SK-N-SH treated with all-trans-retinoic acid at 6 μM for 48 hours (cell line): ENCODE measurements at regions not wholly inside any gene's neighbourhood (a gene's known extent, or its start where the extent isn't known, plus 50 kb on each side); places are given as distances from the start of the nearest gene placed in this dataset.

Source experiments
- ATAC-seq: fragments of 200-7000 bp; cut with Tn5 transposase; 3 replicates; pipeline ENCODE4 v1.9.1; 2020; ENCODE audit warnings: mild to moderate bottlenecking, moderate library complexity
- ARNTL ChIP-seq: fragments of 450-650 bp; formaldehyde crosslinking; IDR thresholded peaks from 2 replicates; pipeline ENCODE4 v1.5.0; 2020; ENCODE audit warnings: low read depth, mild to moderate bottlenecking, moderate library complexity, borderline replicate concordance
- BACH2 ChIP-seq: fragments of 250-450 bp; sonication (Bioruptor Pico); IDR thresholded peaks from 2 replicates; pipeline ENCODE4 v1.9.0; 2021; ENCODE audit warnings: mild to moderate bottlenecking, borderline replicate concordance
- CSDC2 ChIP-seq: fragments of 250-450 bp; sonication (Bioruptor Pico); IDR thresholded peaks from 2 replicates; pipeline ENCODE4 v1.5.0; 2020; ENCODE audit warnings: mild to moderate bottlenecking, moderate library complexity
- ESRRG ChIP-seq: fragments of 250-450 bp; sonication (Bioruptor Pico); IDR thresholded peaks from 2 replicates; pipeline ENCODE4 v1.6.1; 2021; ENCODE audit warnings: mild to moderate bottlenecking
- GLIS3 ChIP-seq: fragments of 250-450 bp; sonication (Bioruptor Pico); IDR thresholded peaks from 2 replicates; pipeline ENCODE4 v1.5.0; 2020; ENCODE audit warnings: mild to moderate bottlenecking, moderate library complexity
- OSR1 ChIP-seq: fragments of 250-450 bp; sonication (Bioruptor Pico); IDR thresholded peaks from 2 replicates; pipeline ENCODE4 v1.8.0; 2022; ENCODE audit warnings: moderate library complexity, mild to moderate bottlenecking, inconsistent platforms
- PPARA ChIP-seq: fragments of 250-450 bp; sonication (Bioruptor Pico); IDR thresholded peaks from 2 replicates; pipeline ENCODE4 v1.5.0; 2020; ENCODE audit warnings: mild to moderate bottlenecking, borderline replicate concordance
- RARB ChIP-seq: fragments of 250-450 bp; sonication (Bioruptor Pico); IDR thresholded peaks from 2 replicates; pipeline ENCODE4 v1.8.0; 2021; ENCODE audit warnings: mild to moderate bottlenecking, moderate library complexity
- SNAI2 ChIP-seq: fragments of 250-450 bp; sonication (Bioruptor Pico); IDR thresholded peaks from 2 replicates; pipeline ENCODE4 v1.5.0; 2020; ENCODE audit warnings: mild to moderate bottlenecking, moderate library complexity
- TCF4 ChIP-seq: fragments of 250-450 bp; sonication (Bioruptor Pico); IDR thresholded peaks from 2 replicates; pipeline ENCODE4 v1.8.0; 2021; ENCODE audit warnings: mild to moderate bottlenecking, moderate library complexity, borderline replicate concordance
- TOX ChIP-seq: fragments of 250-450 bp; sonication (Bioruptor Pico); IDR thresholded peaks from 2 replicates; pipeline ENCODE4 v1.8.0; 2021; ENCODE audit warnings: mild to moderate bottlenecking, moderate library complexity, borderline replicate concordance
- ZC3H10 ChIP-seq: fragments of 250-450 bp; sonication (Bioruptor Pico); IDR thresholded peaks from 2 replicates; pipeline ENCODE4 v1.5.1; 2021; ENCODE audit warnings: mild to moderate bottlenecking, moderate library complexity
- ZFP3 ChIP-seq: fragments of 250-450 bp; sonication (Bioruptor Pico); IDR thresholded peaks from 2 replicates; pipeline ENCODE4 v1.5.0; 2020; ENCODE audit warnings: mild to moderate bottlenecking, moderate library complexity
- ZFP30 ChIP-seq: fragments of 450-650 bp; formaldehyde crosslinking; IDR thresholded peaks from 2 replicates; pipeline ENCODE4 v1.5.0; 2022; ENCODE audit warnings: mild to moderate bottlenecking, moderate library complexity
- ZNF70 ChIP-seq: fragments of 450-650 bp; formaldehyde crosslinking; IDR thresholded peaks from 2 replicates; pipeline ENCODE4 v1.5.0; 2020; ENCODE audit warnings: mild to moderate bottlenecking, moderate library complexity
- ZNF8 ChIP-seq: fragments of 450-650 bp; formaldehyde crosslinking; IDR thresholded peaks from 2 replicates; pipeline ENCODE4 v1.5.0; 2020; ENCODE audit warnings: mild to moderate bottlenecking, moderate library complexity
- TF ChIP-seq, protein P1 (sequence below): fragments of 250-450 bp; sonication (Bioruptor Pico); IDR thresholded peaks from 2 replicates; pipeline ENCODE4 v1.5.1; 2020; ENCODE audit warnings: low read depth, mild to moderate bottlenecking, moderate library complexity
- TF ChIP-seq, protein P2 (sequence below): fragments of 250-450 bp; sonication (Bioruptor Pico); IDR thresholded peaks from 2 replicates; pipeline ENCODE4 v1.8.0; 2021; ENCODE audit warnings: low read depth, mild to moderate bottlenecking, moderate library complexity, borderline replicate concordance
- TF ChIP-seq, protein P3 (sequence below): fragments of 250-450 bp; sonication (Bioruptor Pico); IDR thresholded peaks from 2 replicates; pipeline ENCODE4 v1.5.0; 2020; ENCODE audit warnings: mild to moderate bottlenecking, moderate library complexity
- TF ChIP-seq, protein P4 (sequence below): fragments of 250-450 bp; sonication (Bioruptor Pico); IDR thresholded peaks from 2 replicates; pipeline ENCODE4 v1.5.1; 2021; ENCODE audit warnings: mild to moderate bottlenecking, moderate library complexity

DNA sequence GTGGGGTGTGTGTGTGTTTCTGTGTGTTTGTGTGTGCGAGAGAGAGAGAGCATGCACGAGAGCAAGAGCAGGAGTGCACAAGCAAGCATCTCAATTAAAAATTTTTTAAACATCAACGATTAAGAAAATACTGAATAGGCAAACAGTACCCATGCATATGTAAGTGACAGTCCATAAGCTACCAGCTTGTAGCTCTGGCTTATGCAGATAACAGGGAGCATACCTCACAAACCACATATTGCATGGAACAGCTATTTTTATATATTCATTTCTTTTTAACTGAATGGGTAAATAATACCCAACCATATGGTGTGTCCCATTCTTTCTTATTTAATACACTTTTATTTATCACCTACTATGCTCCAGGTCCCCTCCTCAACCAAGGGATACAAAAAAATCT is 234.5 kb downstream of the KBTBD8 start:
- no peak for ATAC-seq

DNA sequence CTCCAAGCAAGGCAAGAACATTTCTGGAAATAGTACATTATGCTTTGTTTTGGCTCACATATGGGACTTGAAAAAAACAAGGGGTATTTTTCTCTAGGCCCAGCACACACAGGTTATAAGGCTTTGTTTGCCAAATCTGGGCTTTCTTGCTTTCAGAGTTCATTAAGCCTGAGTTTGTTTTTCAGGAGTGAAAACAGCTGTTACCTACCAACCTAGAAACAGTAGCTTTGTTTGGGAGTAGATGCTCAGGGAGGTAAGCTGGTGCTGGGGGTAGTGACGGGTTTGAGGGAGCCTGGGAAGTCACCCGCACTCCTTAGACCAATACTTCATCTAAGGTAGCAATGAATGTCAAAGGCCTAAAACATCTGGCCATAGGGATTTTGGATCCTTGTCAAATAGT is 241.2 kb downstream of the KBTBD8 start:
- no peak for ATAC-seq
- TF ChIP-seq CSDC2 (CRISPR knock-in tag) (no peak), SNAI2 (no peak), ZFP30 (CRISPR knock-in tag) (no peak), ZFP3 (CRISPR knock-in tag) (no peak), ZNF70 (CRISPR knock-in tag) (no peak), ESRRG (no peak), ZNF8 (no peak), GLIS3 (CRISPR knock-in tag) (no peak), BACH2 (CRISPR knock-in tag) (no peak), OSR1 (CRISPR knock-in tag) (no peak), TOX (CRISPR knock-in tag) (no peak), PPARA (CRISPR knock-in tag) (no peak), TCF4 (CRISPR knock-in tag) (no peak), ARNTL (CRISPR knock-in tag) (no peak), ZC3H10 (CRISPR knock-in tag) (no peak), RARB (CRISPR knock-in tag) (no peak)
- TF ChIP-seq, protein P1, sequence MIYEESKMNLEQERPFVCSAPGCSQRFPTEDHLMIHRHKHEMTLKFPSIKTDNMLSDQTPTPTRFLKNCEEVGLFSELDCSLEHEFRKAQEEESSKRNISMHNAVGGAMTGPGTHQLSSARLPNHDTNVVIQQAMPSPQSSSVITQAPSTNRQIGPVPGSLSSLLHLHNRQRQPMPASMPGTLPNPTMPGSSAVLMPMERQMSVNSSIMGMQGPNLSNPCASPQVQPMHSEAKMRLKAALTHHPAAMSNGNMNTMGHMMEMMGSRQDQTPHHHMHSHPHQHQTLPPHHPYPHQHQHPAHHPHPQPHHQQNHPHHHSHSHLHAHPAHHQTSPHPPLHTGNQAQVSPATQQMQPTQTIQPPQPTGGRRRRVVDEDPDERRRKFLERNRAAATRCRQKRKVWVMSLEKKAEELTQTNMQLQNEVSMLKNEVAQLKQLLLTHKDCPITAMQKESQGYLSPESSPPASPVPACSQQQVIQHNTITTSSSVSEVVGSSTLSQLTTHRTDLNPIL, result no peak
- TF ChIP-seq, protein P2, sequence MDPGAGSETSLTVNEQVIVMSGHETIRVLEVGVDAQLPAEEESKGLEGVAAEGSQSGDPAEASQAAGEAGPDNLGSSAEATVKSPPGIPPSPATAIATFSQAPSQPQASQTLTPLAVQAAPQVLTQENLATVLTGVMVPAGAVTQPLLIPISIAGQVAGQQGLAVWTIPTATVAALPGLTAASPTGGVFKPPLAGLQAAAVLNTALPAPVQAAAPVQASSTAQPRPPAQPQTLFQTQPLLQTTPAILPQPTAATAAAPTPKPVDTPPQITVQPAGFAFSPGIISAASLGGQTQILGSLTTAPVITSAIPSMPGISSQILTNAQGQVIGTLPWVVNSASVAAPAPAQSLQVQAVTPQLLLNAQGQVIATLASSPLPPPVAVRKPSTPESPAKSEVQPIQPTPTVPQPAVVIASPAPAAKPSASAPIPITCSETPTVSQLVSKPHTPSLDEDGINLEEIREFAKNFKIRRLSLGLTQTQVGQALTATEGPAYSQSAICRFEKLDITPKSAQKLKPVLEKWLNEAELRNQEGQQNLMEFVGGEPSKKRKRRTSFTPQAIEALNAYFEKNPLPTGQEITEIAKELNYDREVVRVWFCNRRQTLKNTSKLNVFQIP (CRISPR knock-in tag), result no peak
- TF ChIP-seq, protein P3, sequence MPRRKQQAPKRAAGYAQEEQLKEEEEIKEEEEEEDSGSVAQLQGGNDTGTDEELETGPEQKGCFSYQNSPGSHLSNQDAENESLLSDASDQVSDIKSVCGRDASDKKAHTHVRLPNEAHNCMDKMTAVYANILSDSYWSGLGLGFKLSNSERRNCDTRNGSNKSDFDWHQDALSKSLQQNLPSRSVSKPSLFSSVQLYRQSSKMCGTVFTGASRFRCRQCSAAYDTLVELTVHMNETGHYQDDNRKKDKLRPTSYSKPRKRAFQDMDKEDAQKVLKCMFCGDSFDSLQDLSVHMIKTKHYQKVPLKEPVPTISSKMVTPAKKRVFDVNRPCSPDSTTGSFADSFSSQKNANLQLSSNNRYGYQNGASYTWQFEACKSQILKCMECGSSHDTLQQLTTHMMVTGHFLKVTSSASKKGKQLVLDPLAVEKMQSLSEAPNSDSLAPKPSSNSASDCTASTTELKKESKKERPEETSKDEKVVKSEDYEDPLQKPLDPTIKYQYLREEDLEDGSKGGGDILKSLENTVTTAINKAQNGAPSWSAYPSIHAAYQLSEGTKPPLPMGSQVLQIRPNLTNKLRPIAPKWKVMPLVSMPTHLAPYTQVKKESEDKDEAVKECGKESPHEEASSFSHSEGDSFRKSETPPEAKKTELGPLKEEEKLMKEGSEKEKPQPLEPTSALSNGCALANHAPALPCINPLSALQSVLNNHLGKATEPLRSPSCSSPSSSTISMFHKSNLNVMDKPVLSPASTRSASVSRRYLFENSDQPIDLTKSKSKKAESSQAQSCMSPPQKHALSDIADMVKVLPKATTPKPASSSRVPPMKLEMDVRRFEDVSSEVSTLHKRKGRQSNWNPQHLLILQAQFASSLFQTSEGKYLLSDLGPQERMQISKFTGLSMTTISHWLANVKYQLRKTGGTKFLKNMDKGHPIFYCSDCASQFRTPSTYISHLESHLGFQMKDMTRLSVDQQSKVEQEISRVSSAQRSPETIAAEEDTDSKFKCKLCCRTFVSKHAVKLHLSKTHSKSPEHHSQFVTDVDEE (CRISPR knock-in tag), result no peak
- TF ChIP-seq, protein P4, sequence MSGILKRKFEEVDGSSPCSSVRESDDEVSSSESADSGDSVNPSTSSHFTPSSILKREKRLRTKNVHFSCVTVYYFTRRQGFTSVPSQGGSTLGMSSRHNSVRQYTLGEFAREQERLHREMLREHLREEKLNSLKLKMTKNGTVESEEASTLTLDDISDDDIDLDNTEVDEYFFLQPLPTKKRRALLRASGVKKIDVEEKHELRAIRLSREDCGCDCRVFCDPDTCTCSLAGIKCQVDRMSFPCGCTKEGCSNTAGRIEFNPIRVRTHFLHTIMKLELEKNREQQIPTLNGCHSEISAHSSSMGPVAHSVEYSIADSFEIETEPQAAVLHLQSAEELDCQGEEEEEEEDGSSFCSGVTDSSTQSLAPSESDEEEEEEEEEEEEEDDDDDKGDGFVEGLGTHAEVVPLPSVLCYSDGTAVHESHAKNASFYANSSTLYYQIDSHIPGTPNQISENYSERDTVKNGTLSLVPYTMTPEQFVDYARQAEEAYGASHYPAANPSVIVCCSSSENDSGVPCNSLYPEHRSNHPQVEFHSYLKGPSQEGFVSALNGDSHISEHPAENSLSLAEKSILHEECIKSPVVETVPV (CRISPR knock-in tag), result no peak
- TF ChIP-seq, all 23 proteins: peak for 0

More for the DNA sequence above, 234.5 kb downstream of the KBTBD8 start:
- no peak for TF ChIP-seq ZC3H10 (CRISPR knock-in tag)
- TF ChIP-seq ARNTL (CRISPR knock-in tag), result no peak
- no peak for TF ChIP-seq TOX (CRISPR knock-in tag)
- no peak for TF ChIP-seq SNAI2
- no peak for TF ChIP-seq ZNF8
- TF ChIP-seq, all 23 proteins: peak for 0

DNA sequence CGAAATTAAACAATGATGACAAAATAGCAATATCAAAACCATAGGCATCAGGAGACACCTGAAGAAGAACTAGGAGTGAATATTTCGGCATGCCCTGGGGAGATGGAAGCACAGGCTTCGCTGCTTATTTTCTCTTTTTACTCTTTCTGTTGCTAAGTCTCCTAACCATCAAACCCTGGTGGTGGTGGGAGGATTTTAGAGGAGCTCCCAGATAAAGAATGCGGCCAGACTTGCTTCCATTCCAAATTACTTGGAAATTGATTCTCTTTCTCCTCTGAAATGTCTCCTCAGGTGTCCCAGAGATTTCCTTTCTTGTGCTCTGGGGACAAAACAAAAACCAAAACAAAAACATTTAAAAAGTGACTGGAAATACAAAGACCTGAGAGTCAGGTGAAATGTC is 243.0 kb downstream of the KBTBD8 start:
- ATAC-seq, result no peak
- no peak for TF ChIP-seq ZFP30 (CRISPR knock-in tag)
- TF ChIP-seq, protein P3 (CRISPR knock-in tag), result no peak
- TF ChIP-seq BACH2 (CRISPR knock-in tag), result no peak
- TF ChIP-seq, all 23 proteins: peak for 0
